Adrenal gland (tissue), 5 donors: ENCODE measurements at regions not wholly inside any gene's neighbourhood (a gene's known extent, or its start where the extent isn't known, plus 50 kb on each side); places are given as distances from the start of the nearest gene placed in this dataset.

Source experiments
- POLR2A ChIP-seq, 2 donors: fragments of 450-650 bp; IDR thresholded peaks; one replicate each; pipeline ENCODE4 v1.6.1; 2017; ENCODE audit warnings: antibody characterized with exemption in 2 of 2, mild to moderate bottlenecking in 2 of 2, moderate library complexity in 1 of 2
- TF ChIP-seq, protein P1 (sequence below), 6 experiments: fragments of 450-650 bp in 4 of 6; fragments of 200-600 bp in 2 of 6; sonication (generic) in 1 of 6; IDR thresholded peaks; 1 replicate in 5 of 6; 2 replicates in 1 of 6; pipeline versions ENCODE4 v1.5.1 to v1.8.0; 2016 to 2021; ENCODE audit warnings: antibody characterized with exemption in 6 of 6, mild to moderate bottlenecking in 2 of 6, moderate library complexity in 1 of 6
- donor health status: DM: no; HTN: no; CAD: no.

DNA sequence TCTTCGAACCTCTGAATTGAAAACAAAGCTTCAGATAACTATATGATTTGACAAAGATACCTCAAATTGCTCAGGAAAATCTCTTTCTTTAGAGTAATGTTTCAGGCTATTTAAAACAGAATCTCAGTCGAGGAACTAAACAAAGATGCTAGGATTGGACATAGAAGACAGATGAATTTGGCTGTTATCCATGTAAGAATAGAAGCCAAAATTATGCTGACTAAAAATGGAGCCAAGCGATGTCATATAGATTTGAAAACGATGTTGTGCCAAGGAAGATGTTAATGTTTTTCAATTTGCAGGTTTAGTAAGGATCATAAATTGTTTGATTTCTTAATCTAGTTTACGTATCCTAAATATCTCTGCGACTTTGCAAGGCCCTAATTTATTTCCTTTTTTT is 295.9 kb downstream of the FOXG1 start:
- TF ChIP-seq, protein P1, sequence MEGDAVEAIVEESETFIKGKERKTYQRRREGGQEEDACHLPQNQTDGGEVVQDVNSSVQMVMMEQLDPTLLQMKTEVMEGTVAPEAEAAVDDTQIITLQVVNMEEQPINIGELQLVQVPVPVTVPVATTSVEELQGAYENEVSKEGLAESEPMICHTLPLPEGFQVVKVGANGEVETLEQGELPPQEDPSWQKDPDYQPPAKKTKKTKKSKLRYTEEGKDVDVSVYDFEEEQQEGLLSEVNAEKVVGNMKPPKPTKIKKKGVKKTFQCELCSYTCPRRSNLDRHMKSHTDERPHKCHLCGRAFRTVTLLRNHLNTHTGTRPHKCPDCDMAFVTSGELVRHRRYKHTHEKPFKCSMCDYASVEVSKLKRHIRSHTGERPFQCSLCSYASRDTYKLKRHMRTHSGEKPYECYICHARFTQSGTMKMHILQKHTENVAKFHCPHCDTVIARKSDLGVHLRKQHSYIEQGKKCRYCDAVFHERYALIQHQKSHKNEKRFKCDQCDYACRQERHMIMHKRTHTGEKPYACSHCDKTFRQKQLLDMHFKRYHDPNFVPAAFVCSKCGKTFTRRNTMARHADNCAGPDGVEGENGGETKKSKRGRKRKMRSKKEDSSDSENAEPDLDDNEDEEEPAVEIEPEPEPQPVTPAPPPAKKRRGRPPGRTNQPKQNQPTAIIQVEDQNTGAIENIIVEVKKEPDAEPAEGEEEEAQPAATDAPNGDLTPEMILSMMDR (IDR thresholded peaks at IDR 0.05) = no peak
- no peak for TF ChIP-seq POLR2A (IDR thresholded peaks at IDR 0.05)
